ENCODE measurements at regions not wholly inside any gene's neighbourhood (a gene's known extent, or its start where the extent isn't known, plus 50 kb on each side); places are given as distances from the start of the nearest gene placed in this dataset.

DNA sequence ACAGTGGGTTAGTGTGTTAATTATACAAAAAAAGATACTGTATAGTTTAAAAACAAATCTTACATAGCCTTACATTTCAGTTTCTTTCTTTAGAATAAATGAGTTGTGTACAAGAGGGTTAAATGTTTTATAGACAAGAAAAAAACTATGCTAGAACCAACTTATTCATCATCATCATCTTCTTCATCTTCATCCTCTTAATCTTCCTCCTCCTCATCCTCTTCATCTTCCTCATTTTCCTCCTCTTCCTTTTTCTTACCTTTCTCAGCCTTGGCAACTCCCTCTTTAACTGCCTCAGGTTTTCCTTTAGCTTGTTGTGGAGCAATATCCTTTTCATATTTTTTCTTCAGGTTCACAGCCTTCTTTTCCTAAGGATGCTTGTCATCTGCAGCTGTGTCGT is 53.7 kb downstream of the RPS12 start:
- DNase-seq (ENCODE audit: low read depth in 2 of 2): no peak

DNA sequence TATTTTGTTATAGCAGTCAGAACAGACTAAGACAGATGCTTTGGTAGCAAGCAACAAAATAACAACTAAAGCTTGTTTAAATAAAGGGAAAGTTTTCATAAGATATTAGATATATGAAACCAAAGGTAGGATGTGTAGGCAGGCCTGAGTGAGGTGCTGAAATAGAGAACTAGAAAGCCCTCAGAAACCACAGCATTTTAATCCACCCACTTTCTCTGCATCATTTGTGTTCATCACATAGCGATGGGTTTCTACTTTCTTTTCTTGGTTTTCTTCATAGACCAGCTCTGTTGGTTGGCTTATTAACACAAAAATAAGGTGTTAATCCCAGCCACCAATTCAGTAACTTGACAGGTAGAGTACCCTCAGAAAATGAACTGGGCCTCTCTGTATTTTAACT is 58.6 kb downstream of the RPS12 start:
- no peak for DNase-seq (ENCODE audit: low read depth in 2 of 2)

DNA sequence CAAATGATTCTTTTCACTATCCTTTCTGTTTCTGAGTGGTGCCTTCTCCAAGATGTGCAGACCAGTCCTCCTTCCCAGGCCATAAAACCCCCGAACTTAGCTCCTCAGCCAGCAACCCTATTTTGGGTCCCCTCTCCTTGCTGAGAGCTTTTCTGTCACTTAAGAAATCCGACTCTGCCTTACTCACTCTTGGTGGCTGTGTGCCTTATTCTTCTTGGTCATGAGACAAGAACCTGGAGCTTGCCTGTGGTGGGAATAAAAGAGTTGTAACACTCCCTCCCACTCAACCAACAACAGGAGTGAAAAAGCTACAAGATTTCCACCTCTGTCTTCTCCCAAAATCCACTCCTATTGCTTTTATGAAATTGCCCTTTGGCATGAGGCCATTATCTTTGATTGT is 62.6 kb downstream of the RPS12 start:
- no peak for DNase-seq (ENCODE audit: low read depth in 2 of 2)

DNA sequence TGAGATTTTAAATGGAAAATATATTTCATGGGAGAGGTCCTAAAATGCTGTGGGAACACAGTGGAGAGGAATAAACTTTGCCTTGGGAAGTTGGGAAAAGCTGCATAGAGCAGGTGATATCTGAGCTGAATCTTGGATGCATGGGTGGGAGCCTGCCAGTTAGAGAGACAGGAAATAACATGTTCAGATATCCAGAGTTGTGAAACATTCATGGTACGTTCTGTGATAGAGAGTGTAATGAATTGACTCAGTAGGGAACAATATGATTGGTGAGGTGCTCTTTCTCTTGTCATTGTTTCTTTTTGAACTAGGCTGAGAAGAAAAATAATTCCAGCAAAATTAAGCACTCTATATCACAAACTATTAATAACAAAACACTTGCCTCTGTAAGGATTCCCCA is 72.8 kb downstream of the RPS12 start:
- no peak for DNase-seq (ENCODE audit: low read depth in 2 of 2)

DNA sequence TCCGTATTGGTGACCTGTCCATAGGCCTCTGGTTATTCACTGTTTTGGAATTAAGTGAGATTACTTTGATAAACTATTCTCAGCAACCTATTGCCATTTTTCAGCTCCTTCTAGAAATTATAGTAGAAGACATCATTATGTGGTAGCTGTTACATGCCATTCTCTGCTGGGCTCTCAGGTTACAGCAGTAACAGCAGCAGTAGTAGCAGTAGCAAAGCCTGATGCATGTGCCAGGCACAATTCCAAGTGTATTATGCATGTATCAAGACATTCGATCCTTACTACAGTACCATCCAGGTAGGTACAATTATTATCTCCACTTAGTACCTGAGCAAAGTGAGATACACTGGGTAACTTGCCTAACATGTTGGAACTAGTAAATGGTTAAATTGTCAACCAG is 74.3 kb downstream of the RPS12 start:
- no peak for DNase-seq (ENCODE audit: low read depth in 2 of 2)

DNA sequence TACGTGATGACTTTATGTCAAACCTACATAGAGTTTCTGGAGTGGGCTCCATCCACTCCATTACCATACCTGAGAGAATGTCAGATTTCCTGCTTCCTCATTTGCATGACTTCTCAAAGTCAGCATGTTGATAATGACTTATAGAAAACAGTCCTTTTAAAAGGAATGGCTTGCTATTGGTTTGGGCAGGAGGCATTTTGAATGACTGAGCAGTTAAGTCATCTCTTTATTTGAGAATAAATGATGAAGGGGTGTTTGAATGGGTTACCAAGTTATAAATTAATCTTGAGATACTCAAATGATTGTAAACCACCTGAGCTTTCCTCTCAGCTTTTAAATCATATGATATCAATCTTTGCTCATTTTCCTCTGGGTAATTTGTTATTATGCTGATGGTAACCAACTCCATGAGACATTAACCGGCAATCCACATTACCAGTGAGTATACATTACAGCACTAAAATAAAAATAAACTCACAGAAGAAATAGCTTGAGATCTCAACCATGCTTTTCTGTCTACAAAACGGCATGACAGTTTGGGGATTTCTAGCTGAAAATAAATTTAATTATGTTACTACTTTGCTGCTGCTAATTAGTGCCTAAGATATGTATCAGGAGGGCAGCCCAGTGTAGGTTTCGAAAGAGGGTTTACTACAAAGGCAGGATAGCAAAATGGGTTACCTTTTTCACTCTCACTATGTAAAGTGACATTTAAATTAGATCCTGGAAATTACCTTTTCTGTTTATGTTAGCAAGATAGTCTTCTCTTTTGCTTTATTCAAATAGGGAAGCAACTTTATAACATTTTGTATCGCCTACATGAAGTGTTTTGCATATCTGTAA is 78.8 kb downstream of the RPS12 start:
- DNase-seq (ENCODE audit: low read depth in 2 of 2): no peak

DNA sequence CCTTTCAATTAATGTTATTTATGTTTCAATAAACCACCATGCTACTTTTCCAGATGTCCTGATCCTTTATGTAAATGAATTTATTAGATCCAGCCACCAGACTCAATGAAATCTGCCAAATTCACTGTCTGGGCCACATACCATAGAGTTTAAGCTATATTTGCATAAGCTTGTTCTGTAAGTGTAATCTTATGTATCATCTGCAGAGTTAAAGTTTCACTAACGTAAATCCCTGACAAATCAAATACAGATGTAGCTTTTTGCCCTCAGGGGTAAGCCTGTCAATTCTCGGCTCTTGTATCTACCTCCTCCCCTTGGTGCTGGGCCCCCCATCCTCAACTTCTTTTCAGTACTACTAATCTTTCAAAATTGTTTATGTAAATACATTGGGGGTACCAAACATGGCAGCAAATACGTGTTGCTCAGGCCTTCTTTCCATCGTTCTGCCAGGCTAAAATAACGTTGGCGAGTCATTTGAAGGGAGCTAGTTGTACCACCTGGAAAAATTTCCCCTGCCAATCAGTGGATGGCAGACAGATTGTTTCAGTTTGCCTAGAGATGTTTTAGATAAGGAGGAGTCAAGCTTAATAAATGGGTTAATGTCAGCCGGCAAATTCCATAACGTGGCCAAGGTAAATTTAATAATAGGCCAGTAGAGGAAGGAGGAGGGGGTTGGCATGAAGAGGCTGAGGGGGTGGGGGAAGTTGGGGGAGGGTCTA is 79.6 kb downstream of the RPS12 start:
- DNase-seq (ENCODE audit: low read depth in 2 of 2): no peak

DNA sequence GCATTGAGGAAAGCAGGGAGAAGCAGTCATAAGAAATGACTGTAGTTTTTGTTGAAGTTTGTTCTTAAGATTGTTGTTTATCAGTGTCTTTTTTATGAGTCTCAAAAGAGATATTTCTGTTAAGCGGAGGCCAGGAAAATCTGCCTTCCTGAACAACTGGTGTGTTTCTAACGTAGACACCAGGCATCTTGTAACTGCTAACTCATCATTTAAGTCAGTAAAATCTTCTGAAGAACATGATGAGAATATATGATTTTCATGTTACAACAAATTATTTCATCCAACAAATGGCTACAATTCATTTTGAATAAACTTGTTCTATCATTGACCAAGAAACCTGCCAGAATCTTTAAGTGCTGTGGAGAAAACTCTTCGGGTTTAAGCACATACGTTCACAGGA is 84.0 kb downstream of the RPS12 start:
- no peak for DNase-seq (ENCODE audit: low read depth in 2 of 2)

DNA sequence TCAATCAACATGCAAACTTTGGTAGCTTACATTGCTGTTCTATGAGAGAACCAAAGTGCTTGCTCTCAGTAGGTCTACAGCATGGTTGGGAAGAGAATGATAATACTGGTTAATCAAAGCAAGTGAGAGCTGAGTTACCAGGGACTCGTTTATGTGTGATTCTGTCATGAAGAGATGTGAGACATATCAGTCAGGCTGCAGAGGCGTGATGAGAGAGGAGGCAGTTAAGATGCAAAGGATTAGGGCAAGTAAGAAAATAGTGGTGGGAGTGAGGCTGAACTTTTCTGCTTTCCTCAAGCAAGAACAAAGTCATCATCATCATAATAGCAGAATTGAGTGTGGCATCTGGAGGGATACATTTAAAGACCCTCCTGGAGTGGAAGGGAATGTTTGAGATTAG is 86.5 kb downstream of the RPS12 start:
- DNase-seq (ENCODE audit: low read depth in 2 of 2): no peak

DNA sequence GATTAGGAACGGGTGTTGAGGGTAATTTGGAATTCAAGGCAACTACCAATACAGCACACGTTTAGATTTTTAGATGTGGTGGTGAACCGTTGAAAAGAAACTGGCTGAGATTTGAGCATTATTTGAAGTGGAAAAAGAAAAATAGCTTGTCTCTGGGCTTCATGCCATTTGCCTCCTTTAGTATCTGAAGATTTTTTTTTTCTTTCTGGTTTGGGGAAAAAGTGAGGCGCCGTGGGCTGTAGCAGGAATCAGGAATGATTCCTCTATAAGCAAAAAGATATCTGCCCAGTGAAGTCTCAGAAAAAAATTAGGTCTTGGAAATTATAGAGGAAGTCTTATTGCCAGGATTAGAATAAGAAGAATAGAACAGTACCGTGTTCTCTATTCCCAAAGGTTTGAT is 88.5 kb downstream of the RPS12 start:
- DNase-seq (ENCODE audit: low read depth in 2 of 2): no peak

DNA sequence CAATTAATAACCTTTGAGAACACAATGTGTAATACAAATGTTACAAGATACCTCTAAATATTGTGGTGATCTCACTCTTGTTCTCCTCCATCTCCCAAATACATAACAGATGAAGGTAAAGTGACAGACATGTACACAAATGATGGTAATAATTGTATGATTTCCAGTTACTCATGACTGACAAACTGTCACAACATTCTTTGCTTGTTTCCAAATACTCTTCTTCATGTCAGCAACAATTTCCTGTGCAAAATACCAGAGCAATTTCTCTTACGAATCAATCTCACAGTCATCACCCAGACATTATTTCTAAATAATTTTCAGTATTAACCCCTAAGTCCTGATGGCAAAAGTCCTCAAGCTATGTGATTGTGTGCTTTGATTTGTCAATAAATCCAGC is 92.9 kb downstream of the RPS12 start:
- DNase-seq (ENCODE audit: low read depth in 2 of 2): no peak

DNA sequence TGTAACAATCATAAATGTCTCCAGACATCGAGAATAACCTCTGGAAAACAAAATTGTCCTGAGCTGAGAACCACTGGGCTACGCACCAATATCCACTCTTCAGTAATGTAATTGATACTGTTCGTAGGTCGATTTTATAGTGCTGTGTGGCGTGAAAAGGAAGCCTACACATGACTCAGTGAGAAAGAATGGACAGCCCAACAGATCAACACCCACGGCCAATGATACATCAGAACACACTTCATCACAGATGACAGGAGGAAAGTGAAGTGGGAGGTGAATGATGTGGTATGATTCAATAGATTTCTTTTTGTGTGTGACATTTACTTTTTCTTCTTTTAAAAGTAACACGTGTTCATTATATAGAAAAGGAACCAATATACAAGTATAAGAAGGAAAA is 93.5 kb downstream of the RPS12 start:
- no peak for DNase-seq (ENCODE audit: low read depth in 2 of 2)

DNA sequence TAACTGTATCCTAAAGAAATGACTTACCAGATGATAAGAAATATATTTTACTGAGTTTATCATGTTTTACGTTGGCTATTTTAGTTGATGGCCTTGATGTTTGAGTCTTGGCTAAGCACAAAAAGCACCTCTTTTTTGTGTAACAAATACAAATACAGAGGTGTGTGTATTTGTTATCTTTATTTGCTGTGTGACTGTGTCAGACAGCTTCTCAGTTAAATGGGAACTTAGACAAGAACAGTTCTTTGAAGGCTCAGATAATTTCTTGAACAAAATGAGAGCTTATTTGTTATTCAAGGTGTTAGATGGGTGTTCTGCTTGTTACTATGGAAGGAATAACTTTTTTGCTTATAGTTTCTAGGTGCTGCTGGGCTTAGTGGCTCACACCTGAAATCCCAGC is 95.4 kb downstream of the RPS12 start:
- DNase-seq (ENCODE audit: low read depth in 2 of 2): no peak

DNA sequence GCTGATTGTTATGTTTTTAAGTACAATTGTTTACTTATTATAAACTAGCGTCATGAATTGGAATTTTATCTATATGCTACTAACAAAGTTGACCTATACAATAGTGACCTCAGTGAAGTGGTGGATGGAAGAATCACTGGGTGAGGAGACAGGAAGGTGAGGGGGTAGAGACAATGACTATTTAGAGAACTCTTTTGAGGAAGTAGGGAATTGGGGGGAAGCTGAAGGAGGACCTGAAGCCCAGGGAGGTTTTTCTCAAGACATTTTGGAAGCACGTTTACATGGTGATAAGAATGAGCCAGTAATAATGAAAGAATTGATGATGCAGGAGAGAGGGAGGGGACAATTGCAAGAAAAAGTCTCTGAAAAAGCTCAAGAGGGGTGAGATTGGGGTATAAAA is 96.4 kb downstream of the RPS12 start:
- DNase-seq (ENCODE audit: low read depth in 2 of 2): no peak

DNA sequence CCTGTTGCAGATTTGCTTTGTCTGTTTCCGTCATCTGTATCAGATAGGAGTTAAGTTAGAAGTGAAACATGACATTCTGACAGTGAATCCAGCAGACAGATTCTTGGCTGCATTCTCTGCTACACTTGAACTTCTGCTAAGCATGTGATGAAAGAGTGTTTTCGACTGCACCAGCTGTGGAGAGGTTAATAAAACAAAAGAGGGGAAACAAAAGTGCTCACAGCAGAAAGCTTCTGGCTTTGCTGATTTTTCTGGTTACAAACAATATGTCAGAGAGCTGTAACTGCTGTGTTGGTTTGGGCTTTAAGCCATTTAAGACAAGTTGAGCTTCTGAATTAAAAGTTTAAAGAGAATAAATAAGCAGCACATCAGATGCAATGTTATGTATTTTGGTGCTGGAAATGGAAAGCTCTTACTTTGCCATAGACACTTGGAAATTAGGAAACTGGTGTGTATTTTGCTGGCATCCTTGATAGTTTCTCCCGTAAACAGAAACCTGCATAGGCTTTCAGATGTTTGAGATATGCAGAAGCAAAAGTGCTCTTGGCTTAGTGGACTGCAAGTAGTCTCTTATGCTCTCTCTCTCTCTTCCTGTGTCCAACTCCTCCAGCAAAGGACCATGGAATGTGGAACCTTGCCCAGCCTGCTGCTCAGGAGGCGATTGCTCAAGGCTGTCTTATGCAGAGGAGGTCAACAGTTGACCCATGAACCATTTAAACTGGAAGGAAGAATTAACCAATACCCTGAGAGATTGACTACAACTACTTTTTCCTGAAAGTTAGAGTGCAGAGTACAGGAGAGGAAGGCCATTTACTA is 104.9 kb downstream of the RPS12 start:
- DNase-seq (ENCODE audit: low read depth in 2 of 2): no peak

DNA sequence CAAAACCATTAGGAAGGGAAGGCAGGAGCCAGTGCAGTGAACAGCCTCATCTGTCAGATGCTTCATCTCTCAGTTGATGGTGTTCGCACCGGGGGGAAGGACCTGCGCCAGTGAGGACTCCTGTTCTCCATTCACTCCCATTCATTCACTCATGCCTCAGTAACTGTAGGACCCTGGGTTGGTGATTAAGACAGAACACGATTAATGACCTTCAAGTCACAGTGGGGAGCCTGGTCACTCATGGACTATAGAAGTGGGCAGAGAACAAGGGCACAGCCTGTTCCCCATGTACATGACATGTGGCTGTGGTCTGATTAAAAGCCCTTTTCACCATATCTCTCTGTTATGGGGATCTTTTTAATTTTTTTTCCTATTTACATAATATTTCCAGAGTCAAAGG is 113.3 kb downstream of the RPS12 start:
- no peak for DNase-seq (ENCODE audit: low read depth in 2 of 2)

DNA sequence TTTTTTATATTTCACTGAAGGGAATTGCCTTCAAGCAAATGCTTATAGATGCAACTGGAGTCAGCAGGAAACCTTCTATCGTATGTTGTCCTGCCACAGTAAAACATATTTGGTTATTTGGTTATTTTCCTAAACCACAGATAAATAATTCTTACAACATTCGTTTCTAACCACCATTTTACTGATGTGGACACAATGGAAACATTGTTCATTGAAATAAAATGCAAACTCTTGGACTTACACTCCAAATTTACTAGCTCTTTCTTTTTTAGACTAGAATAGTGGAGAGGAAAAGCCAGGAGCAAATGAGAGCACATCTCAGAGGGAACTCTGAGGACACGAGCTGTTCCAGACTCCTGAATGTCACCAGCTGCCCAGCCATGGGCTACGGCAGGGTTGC is 114.8 kb downstream of the RPS12 start:
- no peak for DNase-seq (ENCODE audit: low read depth in 2 of 2)

DNA sequence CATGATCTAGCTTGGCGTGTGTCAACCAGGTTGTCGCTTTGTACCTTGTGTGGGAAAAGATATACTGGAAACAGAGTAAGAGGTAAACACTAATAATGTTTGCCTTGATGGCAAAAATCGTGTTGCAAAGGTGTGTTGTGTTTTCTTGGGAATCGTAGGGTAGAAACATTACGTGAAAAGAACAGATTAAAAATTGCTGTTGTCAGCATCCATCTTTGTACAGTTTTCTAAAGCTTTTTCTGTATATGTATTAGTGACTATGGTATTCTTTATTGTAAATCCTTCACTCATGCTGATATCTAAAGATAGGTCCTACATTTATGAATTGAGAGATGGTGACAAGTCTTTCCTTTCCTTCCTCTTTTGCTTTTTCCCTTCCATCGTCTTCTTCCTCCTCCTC is 116.9 kb downstream of the RPS12 start:
- no peak for DNase-seq (ENCODE audit: low read depth in 2 of 2)

DNA sequence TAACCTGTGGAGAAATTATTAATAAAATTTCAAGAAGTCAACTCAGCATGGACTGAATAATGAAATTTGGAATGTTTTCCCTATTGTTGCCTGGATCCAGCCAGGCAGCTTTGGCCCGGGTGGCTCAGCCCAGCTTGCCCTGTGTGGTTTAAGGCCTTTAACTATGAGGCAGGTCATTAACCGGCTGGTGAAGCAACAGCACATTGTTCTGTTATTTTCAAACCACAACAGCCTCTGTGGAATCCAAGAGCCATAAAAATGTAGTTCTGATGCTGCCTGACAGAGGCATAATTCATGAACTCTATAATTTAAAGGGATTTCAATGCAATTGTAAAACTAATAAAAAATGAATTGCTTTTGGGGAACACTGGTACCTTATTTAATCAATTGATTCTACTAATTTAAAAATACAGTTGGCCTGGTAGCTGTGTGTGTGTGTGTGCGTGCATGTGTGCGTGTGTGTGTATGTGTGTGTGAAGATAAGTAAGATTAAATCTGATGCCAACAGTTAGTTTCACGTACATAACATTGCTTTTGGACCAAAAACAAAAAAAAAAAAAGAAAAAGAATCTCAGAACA is 117.7 kb downstream of the RPS12 start:
- DNase-seq (ENCODE audit: low read depth in 2 of 2): no peak

DNA sequence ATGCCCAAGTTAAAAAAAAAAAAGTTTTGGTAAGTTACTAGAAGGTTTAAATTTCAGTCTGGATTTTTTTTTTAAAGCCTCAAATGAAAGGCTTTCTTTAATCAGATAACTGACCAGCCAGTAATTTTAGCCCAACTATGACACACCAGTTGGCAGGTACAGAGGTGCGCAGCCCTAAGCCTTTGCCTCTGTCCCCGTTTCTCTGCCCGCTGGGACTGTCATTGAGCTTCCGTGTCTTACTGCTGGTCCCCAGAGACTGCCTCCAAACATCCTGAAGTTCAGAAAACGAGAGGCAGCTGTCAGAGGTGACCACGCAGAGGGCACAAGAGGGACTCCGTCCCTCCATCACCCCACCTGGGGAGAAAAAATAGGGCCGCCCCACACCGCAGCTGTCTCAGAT is 118.2 kb downstream of the RPS12 start:
- DNase-seq (ENCODE audit: low read depth in 2 of 2): no peak

DNA sequence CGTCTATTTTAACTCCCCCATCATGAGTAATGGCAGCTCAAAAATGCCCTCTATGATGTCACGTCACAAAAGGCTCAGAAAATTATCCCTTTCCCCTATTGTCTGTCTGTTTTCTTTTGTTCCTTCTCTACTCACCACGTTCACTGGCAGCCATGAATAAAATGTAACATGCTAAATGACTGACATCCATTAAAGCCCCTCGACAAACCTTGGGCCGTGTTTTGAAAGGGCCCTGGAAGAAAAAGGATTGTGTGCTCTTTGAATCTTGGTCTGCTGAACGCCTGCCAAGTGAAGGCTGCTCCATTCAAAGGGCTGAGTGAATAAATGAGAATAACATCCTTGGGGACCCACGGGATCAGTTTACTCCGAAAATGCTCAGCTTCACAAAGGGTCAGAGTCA is 118.7 kb downstream of the RPS12 start:
- DNase-seq (ENCODE audit: low read depth in 2 of 2): no peak

DNA sequence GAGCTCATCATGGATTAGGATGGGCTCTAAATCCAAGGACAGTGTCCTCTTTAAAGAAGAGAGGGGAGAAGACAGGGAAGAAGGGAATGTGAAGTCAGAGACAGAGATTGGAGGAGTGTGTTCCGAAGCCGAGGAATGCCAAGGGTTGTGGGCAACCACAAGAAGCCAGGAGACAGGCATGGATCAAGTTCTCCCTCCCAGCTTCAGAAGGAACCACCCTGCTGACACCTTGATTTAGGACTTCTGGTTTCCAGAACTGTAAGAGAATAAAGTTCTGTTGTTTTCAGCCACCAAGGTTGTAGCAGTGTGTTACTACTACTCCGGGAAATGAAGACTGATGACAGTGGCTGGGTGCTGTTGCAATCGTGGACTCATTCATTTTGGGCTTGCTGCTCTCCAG is 120.1 kb downstream of the RPS12 start:
- DNase-seq (ENCODE audit: low read depth in 2 of 2): no peak
